ENCODE measurements at regions not wholly inside any gene's neighbourhood (a gene's known extent, or its start where the extent isn't known, plus 50 kb on each side); places are given as distances from the start of the nearest gene placed in this dataset.

GRCh38 chr17:79365351-79365750 is 245.5 kb downstream of the RBFOX3 start:
- H3K27me3 ChIP-seq (ENCODE audit: control insufficient read depth, insufficient read depth, low read length), result peaks cover 56% of the 10 kb centered on the region

GRCh38 chr17:79364315-79365094 is 246.3 kb downstream of the RBFOX3 start:
- Histone ChIP-seq H3K4me2 (ENCODE audit: low read length) (no peak overlapping the region), H3K4me1 (ENCODE audit: control insufficient read depth, insufficient read depth, low read length) (no peaks in the 10 kb centered on the region), H3K36me3 (ENCODE audit: insufficient read depth, low read length) (no peaks in the 10 kb centered on the region), H3K9me3 (replicated peaks; ENCODE audit: low read length) (no peaks in the 10 kb centered on the region), H3K9ac (ENCODE audit: low read depth, low read length) (no peak overlapping the region), H3K27me3 (ENCODE audit: control insufficient read depth, insufficient read depth, low read length) (peaks cover 52% of the 10 kb centered on the region), H3K4me3 (ENCODE audit: low read length) (no peak overlapping the region)

More at GRCh38 chr17:79365351-79365750, 245.5 kb downstream of the RBFOX3 start:
- Histone ChIP-seq H3K9me3 (replicated peaks; ENCODE audit: low read length) (no peaks in the 10 kb centered on the region), H3K9ac (ENCODE audit: low read depth, low read length) (no peak overlapping the region), H3K4me1 (ENCODE audit: control insufficient read depth, insufficient read depth, low read length) (no peaks in the 10 kb centered on the region), H3K36me3 (ENCODE audit: insufficient read depth, low read length) (no peaks in the 10 kb centered on the region), H3K4me2 (ENCODE audit: low read length) (no peak overlapping the region), H3K4me3 (ENCODE audit: low read length) (no peak overlapping the region)

GRCh38 chr17:79363552-79364275 is 247.1 kb downstream of the RBFOX3 start:
- no peak overlapping the region for H3K4me3 ChIP-seq (ENCODE audit: low read length)
- H3K27me3 ChIP-seq (ENCODE audit: control insufficient read depth, insufficient read depth, low read length), result peaks cover 56% of the 10 kb centered on the region

DNA sequence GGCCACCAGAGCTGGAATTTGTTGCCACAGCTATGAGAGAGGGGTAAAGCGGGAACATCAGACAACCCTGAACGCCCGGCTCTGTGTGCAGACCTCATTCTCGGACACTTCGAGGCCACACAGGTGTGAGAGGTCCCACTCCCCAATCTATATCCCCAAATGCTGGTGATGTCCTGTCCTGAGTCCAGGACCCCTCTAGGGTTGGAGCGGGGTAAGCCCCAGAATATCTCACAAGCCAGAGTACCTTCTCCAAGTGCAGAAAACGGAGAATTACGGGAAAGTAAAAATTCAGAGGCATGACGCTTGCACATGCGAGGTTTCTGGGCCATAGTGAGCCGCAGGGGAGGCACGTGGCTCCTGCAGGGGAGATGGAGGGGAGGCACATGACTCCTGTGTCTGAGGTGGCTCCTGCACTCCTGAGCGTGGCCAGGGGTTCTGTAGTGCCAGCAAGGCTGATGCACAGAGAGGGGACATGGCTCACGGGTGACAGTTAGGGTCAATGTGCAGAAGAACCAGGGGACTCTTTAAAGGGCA is 248.0 kb downstream of the RBFOX3 start:
- H3K27me3 ChIP-seq (ENCODE audit: control insufficient read depth, insufficient read depth, low read length), result peaks cover 52% of the 10 kb centered on the region
- no peaks in the 10 kb centered on the region for H3K4me1 ChIP-seq (ENCODE audit: control insufficient read depth, insufficient read depth, low read length)
- no peak overlapping the region for H3K9ac ChIP-seq (ENCODE audit: low read depth, low read length)
- no peaks in the 10 kb centered on the region for H3K36me3 ChIP-seq (ENCODE audit: insufficient read depth, low read length)
- H3K4me3 ChIP-seq (ENCODE audit: low read length), result no peak overlapping the region
- no peaks in the 10 kb centered on the region for H3K9me3 ChIP-seq (replicated peaks; ENCODE audit: low read length)
- no peak overlapping the region for H3K4me2 ChIP-seq (ENCODE audit: low read length)

More at GRCh38 chr17:79363552-79364275, 247.1 kb downstream of the RBFOX3 start:
- no peak overlapping the region for H3K9ac ChIP-seq (ENCODE audit: low read depth, low read length)
- no peaks in the 10 kb centered on the region for H3K4me1 ChIP-seq (ENCODE audit: control insufficient read depth, insufficient read depth, low read length)
- no peaks in the 10 kb centered on the region for H3K9me3 ChIP-seq (replicated peaks; ENCODE audit: low read length)
- no peak overlapping the region for H3K4me2 ChIP-seq (ENCODE audit: low read length)
- H3K36me3 ChIP-seq (ENCODE audit: insufficient read depth, low read length), result no peaks in the 10 kb centered on the region

GRCh38 chr17:79361873-79362771 is 248.7 kb downstream of the RBFOX3 start:
- Histone ChIP-seq H3K4me1 (ENCODE audit: control insufficient read depth, insufficient read depth, low read length) (no peaks in the 10 kb centered on the region), H3K9me3 (replicated peaks; ENCODE audit: low read length) (no peaks in the 10 kb centered on the region), H3K9ac (ENCODE audit: low read depth, low read length) (no peak overlapping the region), H3K4me2 (ENCODE audit: low read length) (no peak overlapping the region), H3K27me3 (ENCODE audit: control insufficient read depth, insufficient read depth, low read length) (peaks cover 45% of the 10 kb centered on the region), H3K4me3 (ENCODE audit: low read length) (no peak overlapping the region), H3K36me3 (ENCODE audit: insufficient read depth, low read length) (no peaks in the 10 kb centered on the region)

GRCh38 chr17:79361221-79361734 is 249.6 kb downstream of the RBFOX3 start:
- Histone ChIP-seq H3K4me2 (ENCODE audit: low read length) (no peak overlapping the region), H3K27me3 (ENCODE audit: control insufficient read depth, insufficient read depth, low read length) (peaks cover 41% of the 10 kb centered on the region), H3K9ac (ENCODE audit: low read depth, low read length) (no peak overlapping the region), H3K4me3 (ENCODE audit: low read length) (no peak overlapping the region), H3K9me3 (replicated peaks; ENCODE audit: low read length) (no peaks in the 10 kb centered on the region), H3K4me1 (ENCODE audit: control insufficient read depth, insufficient read depth, low read length) (no peaks in the 10 kb centered on the region), H3K36me3 (ENCODE audit: insufficient read depth, low read length) (no peaks in the 10 kb centered on the region)

GRCh38 chr17:79360196-79360595 is 250.7 kb downstream of the RBFOX3 start:
- Histone ChIP-seq H3K27me3 (ENCODE audit: control insufficient read depth, insufficient read depth, low read length) (peaks cover 43% of the 10 kb centered on the region), H3K9ac (ENCODE audit: low read depth, low read length) (no peak overlapping the region), H3K4me3 (ENCODE audit: low read length) (no peak overlapping the region), H3K4me2 (ENCODE audit: low read length) (no peak overlapping the region), H3K9me3 (replicated peaks; ENCODE audit: low read length) (no peaks in the 10 kb centered on the region), H3K4me1 (ENCODE audit: control insufficient read depth, insufficient read depth, low read length) (no peaks in the 10 kb centered on the region), H3K36me3 (ENCODE audit: insufficient read depth, low read length) (no peaks in the 10 kb centered on the region)

GRCh38 chr17:79356839-79357447 is 253.9 kb downstream of the RBFOX3 start:
- no peaks in the 10 kb centered on the region for H3K36me3 ChIP-seq (ENCODE audit: insufficient read depth, low read length)
- peaks cover 41% of the 10 kb centered on the region for H3K27me3 ChIP-seq (ENCODE audit: control insufficient read depth, insufficient read depth, low read length)
- no peaks in the 10 kb centered on the region for H3K9me3 ChIP-seq (replicated peaks; ENCODE audit: low read length)
- no peak overlapping the region for H3K4me2 ChIP-seq (ENCODE audit: low read length)
- no peak overlapping the region for H3K4me3 ChIP-seq (ENCODE audit: low read length)
- no peak overlapping the region for H3K9ac ChIP-seq (ENCODE audit: low read depth, low read length)
- H3K4me1 ChIP-seq (ENCODE audit: control insufficient read depth, insufficient read depth, low read length), result no peaks in the 10 kb centered on the region

DNA sequence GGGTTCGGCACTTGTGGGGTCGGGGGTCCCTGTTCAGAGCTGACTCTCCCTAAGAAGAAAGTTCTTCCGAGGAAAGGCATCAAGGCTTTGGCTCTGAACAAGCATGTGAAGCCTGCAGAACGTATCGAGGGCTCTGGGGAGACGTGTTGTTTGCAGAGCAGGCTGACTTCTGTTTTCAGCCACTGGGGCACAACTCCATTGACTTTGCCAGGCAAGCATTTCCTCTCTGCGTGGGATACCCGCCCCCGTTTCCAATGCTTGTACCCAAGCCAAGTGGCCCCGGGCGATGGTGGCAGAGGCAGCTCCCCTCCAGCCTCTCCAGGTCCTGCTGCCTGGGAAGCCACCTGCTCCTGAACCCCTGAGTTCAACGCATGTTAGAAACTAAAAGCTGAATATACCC is 255.7 kb downstream of the RBFOX3 start:
- no peaks in the 10 kb centered on the region for H3K36me3 ChIP-seq (ENCODE audit: insufficient read depth, low read length)
- H3K4me1 ChIP-seq (ENCODE audit: control insufficient read depth, insufficient read depth, low read length), result no peaks in the 10 kb centered on the region
- peaks cover 27% of the 10 kb centered on the region for H3K27me3 ChIP-seq (ENCODE audit: control insufficient read depth, insufficient read depth, low read length)
- H3K9ac ChIP-seq (ENCODE audit: low read depth, low read length), result no peak overlapping the region
- no peaks in the 10 kb centered on the region for H3K9me3 ChIP-seq (replicated peaks; ENCODE audit: low read length)
- H3K4me2 ChIP-seq (ENCODE audit: low read length), result no peak overlapping the region
- H3K4me3 ChIP-seq (ENCODE audit: low read length), result no peak overlapping the region

- H3K4me2 ChIP-seq (ENCODE audit: low read length), result no peak overlapping the region
- no peaks in the 10 kb centered on the region for H3K36me3 ChIP-seq (ENCODE audit: insufficient read depth, low read length)
- H3K27me3 ChIP-seq (ENCODE audit: control insufficient read depth, insufficient read depth, low read length), result peaks cover 31% of the 10 kb centered on the region
- H3K4me3 ChIP-seq (ENCODE audit: low read length), result no peak overlapping the region
- H3K4me1 ChIP-seq (ENCODE audit: control insufficient read depth, insufficient read depth, low read length), result no peaks in the 10 kb centered on the region
- H3K9ac ChIP-seq (ENCODE audit: low read depth, low read length), result no peak overlapping the region
- no peaks in the 10 kb centered on the region for H3K9me3 ChIP-seq (replicated peaks; ENCODE audit: low read length)
Observed at GRCh38 chr17:79354173-79354820, 256.6 kb downstream of the RBFOX3 start.
